ENCODE measurements at regions not wholly inside any gene's neighbourhood (a gene's known extent, or its start where the extent isn't known, plus 50 kb on each side); places are given as distances from the start of the nearest gene placed in this dataset.

- no peak for DNase-seq
Measured at GRCh38 chr2:225131898-225132297, 89.6 kb upstream of the DOCK10 start.

- no peak for DNase-seq
Measured at GRCh38 chr2:225130093-225130492, 87.8 kb upstream of the DOCK10 start.

DNA sequence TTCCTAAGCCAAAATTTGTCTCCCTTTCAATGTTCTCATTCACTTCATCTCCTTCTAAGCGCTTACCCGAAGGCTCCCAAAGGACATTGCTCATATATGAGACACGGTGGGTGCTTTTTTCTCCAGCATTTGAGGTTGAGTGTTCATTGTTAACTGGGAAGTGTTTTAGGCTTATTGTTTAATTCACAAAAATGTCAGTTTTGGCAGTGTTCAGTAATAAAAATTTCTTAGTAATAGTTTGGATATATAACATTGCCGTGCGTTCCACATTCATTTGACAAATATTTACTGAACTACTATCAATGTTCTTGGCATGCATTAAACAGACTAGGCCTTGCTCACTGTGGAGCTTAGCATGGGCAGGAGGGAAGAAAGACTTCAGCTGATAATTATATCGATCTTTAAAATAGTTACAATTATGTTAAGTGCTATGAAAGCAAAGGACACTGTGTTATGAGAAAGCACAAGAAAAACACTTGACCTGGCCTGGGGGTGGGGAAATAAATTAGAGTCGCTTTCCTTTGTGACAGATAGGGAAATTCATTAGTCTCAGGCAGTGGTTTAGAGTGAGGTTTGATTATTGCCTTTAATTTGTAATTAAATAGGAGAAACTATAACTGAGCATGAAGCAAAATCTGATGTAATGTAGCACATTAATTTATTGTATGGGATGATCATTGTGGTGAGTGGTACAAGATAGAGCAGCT, 82.2 kb upstream of the DOCK10 start:
- DNase-seq = no peak

- no peak for DNase-seq
Measured at GRCh38 chr2:225122583-225123486, 80.6 kb upstream of the DOCK10 start.

DNA sequence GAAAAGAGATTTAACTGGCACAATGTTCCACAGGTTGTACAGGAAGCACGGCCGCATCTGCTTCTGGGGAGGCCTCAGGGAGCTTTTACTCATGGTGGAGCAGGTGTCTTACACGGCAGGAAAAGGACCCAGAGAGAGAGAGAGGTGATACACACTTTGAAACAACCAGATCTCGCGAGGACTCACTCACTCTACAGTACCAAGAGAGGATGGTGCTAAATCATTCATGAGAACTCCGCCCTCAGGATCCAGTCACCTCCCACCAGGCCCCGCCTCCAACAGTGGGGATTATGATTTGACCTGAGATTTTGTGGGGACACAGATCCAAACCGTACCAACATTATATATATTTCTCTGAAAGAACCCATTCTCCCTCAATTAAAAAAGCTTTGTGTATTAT, 79.7 kb upstream of the DOCK10 start:
- DNase-seq = no peak

DNA sequence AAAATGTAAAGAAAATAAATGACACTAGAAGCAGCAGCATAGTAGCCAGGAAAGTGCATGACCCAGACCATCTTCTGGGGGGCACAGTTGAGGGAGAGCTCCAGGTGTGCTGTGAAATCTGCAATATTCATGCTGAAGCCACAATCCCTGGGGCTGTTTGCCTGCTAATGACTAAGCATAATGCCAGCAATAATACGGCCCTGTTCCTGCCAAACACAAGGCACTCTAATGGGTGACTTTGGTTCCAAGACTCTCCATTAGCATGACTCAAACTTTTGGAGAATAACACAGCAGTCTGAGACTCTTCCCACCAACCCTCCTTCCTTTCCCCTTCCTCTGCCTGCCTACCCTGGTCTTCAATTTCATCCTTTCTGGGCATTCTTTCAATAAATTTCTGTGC, 77.9 kb upstream of the DOCK10 start:
- DNase-seq = no peak

GRCh38 chr2:225117051-225117716, 74.9 kb upstream of the DOCK10 start:
- no peak for DNase-seq

- no peak for DNase-seq
Measured at GRCh38 chr2:225114786-225115323, 72.6 kb upstream of the DOCK10 start.

GRCh38 chr2:225113371-225114015, 71.2 kb upstream of the DOCK10 start:
- DNase-seq = no peak

- DNase-seq = peak; percentile 19
Measured at GRCh38 chr2:225112362-225113126, 70.3 kb upstream of the DOCK10 start.

DNA sequence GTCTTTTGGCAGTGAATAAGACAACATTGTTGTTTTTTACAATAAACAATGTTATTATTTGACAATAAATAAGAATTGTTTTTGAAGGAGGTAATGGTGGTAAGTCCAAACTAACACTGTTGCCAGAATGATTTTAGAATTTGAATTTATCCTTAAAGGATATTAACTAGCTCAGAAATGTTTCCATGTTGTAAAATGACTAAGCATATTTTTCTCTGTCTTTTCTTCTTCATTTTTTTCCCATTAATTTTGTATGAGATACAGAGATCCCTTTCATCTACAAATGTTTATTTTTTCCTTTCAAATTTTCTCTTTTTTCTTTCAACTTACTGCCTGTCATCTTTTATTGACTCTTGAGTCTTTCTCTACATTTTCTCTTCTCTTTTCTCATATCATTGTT, 66.5 kb upstream of the DOCK10 start:
- no peak for DNase-seq

GRCh38 chr2:225104971-225105370, 62.7 kb upstream of the DOCK10 start:
- no peak for DNase-seq

DNA sequence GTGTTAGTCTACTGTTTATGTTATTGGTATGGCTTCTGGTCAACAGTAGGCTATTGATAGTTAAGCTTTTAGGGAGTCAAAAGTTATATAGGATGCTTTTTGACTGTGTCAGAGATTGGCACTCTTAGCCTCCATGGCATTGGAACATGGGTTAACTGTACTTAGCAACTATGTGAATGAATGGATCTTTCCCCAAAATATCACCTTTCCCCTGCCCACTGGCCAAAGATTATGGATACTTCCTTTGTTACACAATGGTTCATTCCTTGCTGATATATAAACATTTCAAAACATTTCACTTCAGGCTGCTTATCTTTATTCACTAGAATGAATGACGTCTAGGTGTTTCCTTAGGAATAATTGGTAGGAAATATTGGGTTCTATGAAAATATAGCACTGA, 62.1 kb upstream of the DOCK10 start:
- DNase-seq = no peak

DNA sequence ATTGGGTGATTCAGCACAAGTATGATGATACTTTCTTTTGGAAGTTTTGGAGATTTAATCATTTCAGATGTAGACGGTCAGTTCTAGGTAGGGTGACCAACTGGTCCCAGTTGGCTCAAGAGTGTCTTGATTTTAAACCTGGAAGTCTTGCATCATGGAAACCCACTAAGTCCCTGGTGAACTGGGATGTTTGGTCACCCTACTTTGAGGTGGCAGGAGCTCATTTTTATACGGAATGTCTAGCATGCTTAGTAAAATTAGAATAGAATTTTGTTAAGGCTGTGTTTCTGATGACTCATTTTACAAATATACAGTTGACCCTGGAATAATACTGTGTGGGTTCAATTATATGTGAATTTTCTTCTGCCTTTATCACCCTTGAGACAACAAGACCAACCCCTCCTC, 61.5 kb upstream of the DOCK10 start:
- no peak for DNase-seq

GRCh38 chr2:225100856-225101294, 58.6 kb upstream of the DOCK10 start:
- no peak for DNase-seq

GRCh38 chr2:225100269-225100668, 58.0 kb upstream of the DOCK10 start:
- no peak for DNase-seq

DNA sequence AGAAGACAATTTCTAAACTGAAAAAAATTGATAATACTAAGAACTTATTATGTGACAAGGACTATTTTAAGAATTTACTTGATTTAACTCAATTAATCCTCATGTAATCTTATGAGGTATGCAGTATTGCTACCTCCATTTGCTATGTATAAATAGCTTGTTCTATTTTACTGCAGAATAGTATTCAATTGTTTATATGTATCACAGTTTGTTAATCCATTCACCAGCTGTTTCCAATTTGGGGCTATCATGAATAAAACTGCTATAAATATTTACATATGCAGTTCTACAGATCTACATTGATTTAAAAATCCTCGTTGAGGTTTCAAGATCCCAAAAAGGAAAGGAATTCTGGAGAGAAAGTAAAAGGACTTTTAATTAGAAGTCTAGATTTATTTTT, 54.8 kb upstream of the DOCK10 start:
- no peak for DNase-seq
